Fibroblast of skin of scalp (primary cell): ENCODE measurements at regions not wholly inside any gene's neighbourhood (a gene's known extent, or its start where the extent isn't known, plus 50 kb on each side); places are given as distances from the start of the nearest gene placed in this dataset.

Experiments used
- DNase-seq: peaks from one replicate; pipeline ENCODE4 v3.0.0-alpha.2; 2013

- DNase-seq, result no peak
Measured at GRCh38 chr10:130985158-130985753, 326.3 kb downstream of the TCERG1L start.

- no peak for DNase-seq
Measured at GRCh38 chr10:130986846-130987245, 324.7 kb downstream of the TCERG1L start.

GRCh38 chr10:130987401-130987800 is 324.1 kb downstream of the TCERG1L start:
- DNase-seq, result no peak

GRCh38 chr10:130989670-130990232 is 321.8 kb downstream of the TCERG1L start:
- DNase-seq, result no peak

GRCh38 chr10:130990486-130990885 is 321.0 kb downstream of the TCERG1L start:
- DNase-seq, result no peak

GRCh38 chr10:130992802-130993523 is 318.6 kb downstream of the TCERG1L start:
- no peak for DNase-seq

- DNase-seq, result no peak
Measured at GRCh38 chr10:130993612-130994011, 317.9 kb downstream of the TCERG1L start.

- no peak for DNase-seq
Measured at GRCh38 chr10:130994191-130994590, 317.3 kb downstream of the TCERG1L start.

GRCh38 chr10:130994845-130995244 is 316.7 kb downstream of the TCERG1L start:
- no peak for DNase-seq

GRCh38 chr10:130997267-130998045 is 314.1 kb downstream of the TCERG1L start:
- no peak for DNase-seq

GRCh38 chr10:130998046-130998435 is 313.5 kb downstream of the TCERG1L start:
- no peak for DNase-seq

GRCh38 chr10:130998642-130999041 is 312.9 kb downstream of the TCERG1L start:
- DNase-seq, result no peak

GRCh38 chr10:130999376-131000202 is 311.9 kb downstream of the TCERG1L start:
- DNase-seq, result no peak

- no peak for DNase-seq
Measured at GRCh38 chr10:131000244-131000643, 311.3 kb downstream of the TCERG1L start.

- DNase-seq, result no peak
Measured at GRCh38 chr10:131000743-131001142, 310.8 kb downstream of the TCERG1L start.

- no peak for DNase-seq
Measured at GRCh38 chr10:131001438-131001837, 310.1 kb downstream of the TCERG1L start.

- DNase-seq, result no peak
Measured at GRCh38 chr10:131002031-131002861, 309.3 kb downstream of the TCERG1L start.

- no peak for DNase-seq
Measured at GRCh38 chr10:131003455-131003854, 308.1 kb downstream of the TCERG1L start.

GRCh38 chr10:131004276-131004675 is 307.2 kb downstream of the TCERG1L start:
- DNase-seq, result no peak

- no peak for DNase-seq
Measured at GRCh38 chr10:131006458-131007256, 304.9 kb downstream of the TCERG1L start.

- no peak for DNase-seq
Measured at GRCh38 chr10:131009791-131010190, 301.7 kb downstream of the TCERG1L start.
